Left cardiac atrium (tissue), 4 donors: ENCODE measurements at regions not wholly inside any gene's neighbourhood (a gene's known extent, or its start where the extent isn't known, plus 50 kb on each side); places are given as distances from the start of the nearest gene placed in this dataset.

Experiments
- ATAC-seq, 2 donors: fragments of 200-7000 bp; cut with Tn5 transposase; one replicate each; pipeline ENCODE4 v1.9.1; 2020; ENCODE audit warnings: mild to moderate bottlenecking in 2 of 2, moderate library complexity in 2 of 2
- DNase-seq: peaks from one replicate; pipeline ENCODE4 v3.0.0-alpha.2; 2020
- intact Hi-C, 2 donors: fragments of 100-400 bp; cut with DNase I; formaldehyde crosslinking; loops; one replicate each; pipeline versions ENCODE4 v1.14.1 to v1.15.1; 2022 to 2023
- donor health status: DM: no; HTN: yes; CAD: no.
- donor health status: DM: no; HTN: yes; CAD: no; lungs with severe emphysema.
- donor health status: DM: yes; HTN: yes; CAD: no.
- donor health status: Dilated cardiomyopathy.

- DNase-seq: no peak
- no peak for ATAC-seq
- intact Hi-C loops: no loop called here
Observed at GRCh38 chr2:198691236-198691635, 766.5 kb downstream of the SATB2 start.

- no peak for DNase-seq
- intact Hi-C loops: no loop called here
- no peak for ATAC-seq
Observed at GRCh38 chr2:198664321-198664720, 793.4 kb downstream of the SATB2 start.

GRCh38 chr2:198662905-198663304 lies 794.8 kb downstream of the SATB2 start:
- no peak for ATAC-seq
- DNase-seq: no peak
- intact Hi-C loops: no loop called here

GRCh38 chr2:198660501-198660900 lies 797.2 kb downstream of the SATB2 start:
- no peak for ATAC-seq
- intact Hi-C loops: no loop called here

GRCh38 chr2:198659096-198659870 lies 798.5 kb downstream of the SATB2 start:
- DNase-seq: no peak
- intact Hi-C loops: no loop called here
- no peak for ATAC-seq

More at GRCh38 chr2:198660501-198660900, 797.2 kb downstream of the SATB2 start:
- no peak for DNase-seq

- intact Hi-C loops: no loop called here
- ATAC-seq: no peak
- DNase-seq: no peak
Observed at GRCh38 chr2:198657512-198658121, 800.1 kb downstream of the SATB2 start.

GRCh38 chr2:198656869-198657268 lies 800.9 kb downstream of the SATB2 start:
- ATAC-seq (no peak), DNase-seq (no peak)
- intact Hi-C loops: no loop called here

- no peak for DNase-seq
- no peak for ATAC-seq
- intact Hi-C loops: no loop called here
Observed at GRCh38 chr2:198654646-198655045, 803.1 kb downstream of the SATB2 start.

- DNase-seq (no peak), ATAC-seq (no peak)
- intact Hi-C loops: no loop called here
Observed at GRCh38 chr2:198653311-198653710, 804.4 kb downstream of the SATB2 start.

- intact Hi-C loops: no loop called here
- ATAC-seq (no peak), DNase-seq (no peak)
Observed at GRCh38 chr2:198652461-198652860, 805.3 kb downstream of the SATB2 start.

- intact Hi-C loops: no loop called here
- ATAC-seq (no peak), DNase-seq (no peak)
Observed at GRCh38 chr2:198645816-198646215, 811.9 kb downstream of the SATB2 start.

- no peak for DNase-seq
- intact Hi-C loops: no loop called here
- ATAC-seq: no peak
Observed at GRCh38 chr2:198641161-198641560, 816.6 kb downstream of the SATB2 start.

GRCh38 chr2:198640463-198640862 lies 817.3 kb downstream of the SATB2 start:
- DNase-seq (no peak), ATAC-seq (no peak)
- intact Hi-C loops: no loop called here

GRCh38 chr2:198639580-198639979 lies 818.2 kb downstream of the SATB2 start:
- DNase-seq: no peak
- no peak for ATAC-seq
- intact Hi-C loops: no loop called here

GRCh38 chr2:198638577-198638976 lies 819.2 kb downstream of the SATB2 start:
- ATAC-seq (no peak), DNase-seq (no peak)
- intact Hi-C loops: no loop called here

GRCh38 chr2:198630384-198630783 lies 826.0 kb downstream of the PLCL1 start:
- intact Hi-C loops: no loop called here
- no peak for DNase-seq
- no peak for ATAC-seq

- DNase-seq (no peak), ATAC-seq (no peak)
- intact Hi-C loops: no loop called here
Observed at GRCh38 chr2:198628596-198628995, 824.2 kb downstream of the PLCL1 start.

- DNase-seq (no peak), ATAC-seq (no peak)
- intact Hi-C loops: no loop called here
Observed at GRCh38 chr2:198622986-198623730, 818.8 kb downstream of the PLCL1 start.

- intact Hi-C loops: no loop called here
- no peak for ATAC-seq
- DNase-seq: no peak
Observed at GRCh38 chr2:198615972-198616371, 811.6 kb downstream of the PLCL1 start.

GRCh38 chr2:198611201-198611600 lies 806.8 kb downstream of the PLCL1 start:
- intact Hi-C loops: no loop called here
- no peak for ATAC-seq
- DNase-seq: no peak
